GM23248 (cell line): ENCODE measurements at regions not wholly inside any gene's neighbourhood (a gene's known extent, or its start where the extent isn't known, plus 50 kb on each side); places are given as distances from the start of the nearest gene placed in this dataset.
A peak's percentile ranks its signal among the peaks of the same experiment; 100 is the strongest.

ENCODE experiments used
- DNase-seq: peaks from one replicate; pipeline ENCODE4 v3.0.0-alpha.2; 2015
- H2AFZ ChIP-seq: fragments of 200-600 bp; sonication (generic); 2 replicates; pipeline ENCODE4 v1.6.1; 2016; ENCODE audit warnings: antibody characterized with exemption
- H3F3A ChIP-seq: fragments of 200-600 bp; sonication (generic); 2 replicates; pipeline ENCODE4 v1.6.1; 2016; ENCODE audit warnings: mild to moderate bottlenecking, antibody characterized with exemption, mixed run types; ENCODE audit not compliant: insufficient read depth
- H3K27ac ChIP-seq: fragments of 200-600 bp; sonication (generic); 2 replicates; pipeline ENCODE4 v1.5.1; 2016; ENCODE audit warnings: mild to moderate bottlenecking
- H3K27me3 ChIP-seq: fragments of 200-600 bp; sonication (generic); replicated peaks from 2 replicates; pipeline ENCODE4 v1.6.1; 2016; ENCODE audit warnings: mild to moderate bottlenecking; ENCODE audit not compliant: insufficient read depth
- H3K36me3 ChIP-seq: fragments of 200-600 bp; sonication (generic); 2 replicates; pipeline ENCODE4 v1.6.1; 2016; ENCODE audit warnings: low read depth, mild to moderate bottlenecking
- H3K4me1 ChIP-seq: fragments of 200-600 bp; sonication (generic); 2 replicates; pipeline ENCODE4 v1.6.1; 2016; ENCODE audit warnings: mild to moderate bottlenecking; ENCODE audit not compliant: insufficient read depth
- H3K4me2 ChIP-seq: fragments of 200-600 bp; sonication (generic); one replicate; pipeline ENCODE4 v1.6.1; 2016; ENCODE audit warnings: mild to moderate bottlenecking; ENCODE audit not compliant: unreplicated experiment
- H3K4me3 ChIP-seq: fragments of 200-600 bp; sonication (generic); 2 replicates; pipeline ENCODE4 v1.5.1; 2016; ENCODE audit warnings: mild to moderate bottlenecking
- H3K79me2 ChIP-seq: fragments of 200-600 bp; sonication (generic); 2 replicates; pipeline ENCODE4 v1.6.1; 2016; ENCODE audit warnings: mild to moderate bottlenecking; ENCODE audit not compliant: insufficient read depth
- H3K9ac ChIP-seq: fragments of 200-600 bp; sonication (generic); 2 replicates; pipeline ENCODE4 v1.6.1; 2016; ENCODE audit warnings: mild to moderate bottlenecking
- H3K9me2 ChIP-seq: fragments of 200-600 bp; sonication (generic); 2 replicates; pipeline ENCODE4 v1.6.1; 2016; ENCODE audit warnings: mixed run types, mild to moderate bottlenecking, moderate library complexity; ENCODE audit not compliant: insufficient read depth
- H3K9me3 ChIP-seq: fragments of 200-600 bp; sonication (generic); one replicate; pipeline ENCODE4 v1.6.1; 2017; ENCODE audit warnings: low read depth
- H4K20me1 ChIP-seq: fragments of 200-600 bp; sonication (generic); 2 replicates; pipeline ENCODE4 v1.6.0; 2016; ENCODE audit not compliant: insufficient read depth
- EZH2 ChIP-seq: fragments of 200-600 bp; sonication (generic); IDR thresholded peaks from 2 replicates; pipeline ENCODE4 v1.6.1; 2018; ENCODE audit warnings: antibody characterized with exemption, mild to moderate bottlenecking; ENCODE audit not compliant: insufficient read depth, poor library complexity, severe bottlenecking
- EZH2phosphoT487 ChIP-seq: fragments of 200-600 bp; sonication (generic); IDR thresholded peaks from 2 replicates; pipeline ENCODE4 v1.6.1; 2018; ENCODE audit warnings: antibody characterized with exemption, moderate library complexity, mild to moderate bottlenecking, low read depth; ENCODE audit not compliant: insufficient read depth
- WGBS, 2 experiments: methylation state at CpG; one replicate each; pipeline ENCODE4 v1.1.6; 2015 to 2017; ENCODE audit warnings: low lambda C conversion rate in 2 of 2, low coverage in 1 of 2; ENCODE audit errors: missing lambda C conversion rate in 2 of 2; 5-methylcytosine and 5-hydroxymethylcytosine counted together
- in situ Hi-C: fragments of 300-500 bp; cut with MboI; formaldehyde crosslinking; loops from 2 replicates; pipeline ENCODE4 v1.15.0; 2020

DNA sequence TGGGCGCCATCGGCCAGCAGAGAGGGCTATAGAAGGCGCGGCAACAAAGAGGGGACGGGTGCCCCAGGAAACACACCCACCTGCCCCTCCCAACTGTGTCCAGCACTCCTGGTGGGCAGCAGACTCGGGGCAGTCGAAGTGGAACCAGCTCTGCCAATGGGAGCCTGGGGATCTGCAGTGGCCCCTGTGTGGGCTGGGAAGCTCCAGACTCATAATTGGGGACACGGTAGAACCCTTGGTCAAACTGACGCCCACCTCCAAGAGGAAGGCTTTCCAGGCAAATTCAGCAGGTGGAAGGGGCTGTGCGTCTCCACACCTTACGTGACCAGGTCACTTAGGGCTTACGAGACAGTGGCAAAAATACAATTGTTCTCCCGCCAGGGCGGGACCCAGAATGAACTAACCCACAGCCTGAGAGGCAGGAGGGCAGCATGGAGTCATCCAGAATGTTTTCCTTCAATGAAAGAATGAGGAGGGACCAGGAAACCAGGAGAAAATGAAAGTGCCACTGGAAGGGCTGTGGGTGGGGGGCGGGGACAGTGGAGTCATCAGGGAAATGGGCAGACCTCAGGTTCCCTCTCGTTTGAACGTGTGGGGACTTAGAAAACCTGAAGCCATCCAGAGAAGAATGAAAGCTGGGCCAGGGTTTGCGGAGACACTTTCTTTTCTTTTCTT is 53.2 kb upstream of the SHANK2 start:
- H3F3A ChIP-seq: no peaks in the 10 kb centered on the region
- in situ Hi-C loops: no loop called here
- H3K79me2 ChIP-seq: no peaks in the 10 kb centered on the region
- H3K4me2 ChIP-seq: no peak overlapping the region
- no peaks in the 10 kb centered on the region for H3K36me3 ChIP-seq
- no peaks in the 10 kb centered on the region; the same call in 1 of the 2 replicates for H3K27me3 ChIP-seq
- TF ChIP-seq EZH2phosphoT487 (no peak), EZH2 (no peak)
- no peak overlapping the region for H3K4me3 ChIP-seq
- H3K9me3 ChIP-seq: no peaks in the 10 kb centered on the region
- H4K20me1 ChIP-seq: no peaks in the 10 kb centered on the region
- no peak overlapping the region for H3K27ac ChIP-seq
- no peak overlapping the region for H2AFZ ChIP-seq
- H3K9ac ChIP-seq: no peak overlapping the region
- no peaks in the 10 kb centered on the region for H3K9me2 ChIP-seq
- WGBS, 2 experiments: 88 to 89% methylated on average over 17 to 18 of the region's 18 CpGs
- peak; percentile 16 for DNase-seq
- no peaks in the 10 kb centered on the region for H3K4me1 ChIP-seq

- no peaks in the 10 kb centered on the region for H4K20me1 ChIP-seq
- no peak for TF ChIP-seq EZH2phosphoT487
- TF ChIP-seq EZH2: no peak
- H3K9me3 ChIP-seq: no peaks in the 10 kb centered on the region
- H3K27ac ChIP-seq: no peak overlapping the region
- 81 to 84% methylated on average over 7 of the region's 7 CpGs for WGBS, 2 experiments
- H3K36me3 ChIP-seq: no peaks in the 10 kb centered on the region
- H3F3A ChIP-seq: no peaks in the 10 kb centered on the region
- no peak overlapping the region for H3K9ac ChIP-seq
- no peak for DNase-seq
- no peak overlapping the region for H3K4me2 ChIP-seq
- H3K27me3 ChIP-seq: no peaks in the 10 kb centered on the region; the same call in 1 of the 2 replicates
- no peaks in the 10 kb centered on the region for H3K9me2 ChIP-seq
- peaks cover 3% of the 10 kb centered on the region for H3K4me1 ChIP-seq
- H3K79me2 ChIP-seq: no peaks in the 10 kb centered on the region
- H2AFZ ChIP-seq: no peak overlapping the region
- in situ Hi-C loops: no loop called here
- no peak overlapping the region for H3K4me3 ChIP-seq
Measured at GRCh38 chr11:71305041-71305440, 52.7 kb upstream of the SHANK2 start.

GRCh38 chr11:71304491-71304890 is 52.1 kb upstream of the SHANK2 start:
- no peak overlapping the region for H2AFZ ChIP-seq
- H3K9ac ChIP-seq: no peak overlapping the region
- H3K27me3 ChIP-seq: no peaks in the 10 kb centered on the region; the same call in 1 of the 2 replicates
- in situ Hi-C loops: no loop called here
- TF ChIP-seq EZH2 (no peak), EZH2phosphoT487 (no peak)
- no peaks in the 10 kb centered on the region for H3K36me3 ChIP-seq
- peaks cover 9% of the 10 kb centered on the region for H3K4me1 ChIP-seq
- H3K4me2 ChIP-seq: no peak overlapping the region
- DNase-seq: no peak
- no peaks in the 10 kb centered on the region for H3K79me2 ChIP-seq
- no peaks in the 10 kb centered on the region for H4K20me1 ChIP-seq
- no peaks in the 10 kb centered on the region for H3K9me3 ChIP-seq
- H3K9me2 ChIP-seq: no peaks in the 10 kb centered on the region
- 85 to 86% methylated on average over 3 of the region's 3 CpGs for WGBS, 2 experiments
- H3F3A ChIP-seq: 0 out of 2 replicates have a peak, but pooled peaks cover 4% of the 10 kb centered on the region
- no peak overlapping the region for H3K4me3 ChIP-seq
- H3K27ac ChIP-seq: no peak overlapping the region

DNA sequence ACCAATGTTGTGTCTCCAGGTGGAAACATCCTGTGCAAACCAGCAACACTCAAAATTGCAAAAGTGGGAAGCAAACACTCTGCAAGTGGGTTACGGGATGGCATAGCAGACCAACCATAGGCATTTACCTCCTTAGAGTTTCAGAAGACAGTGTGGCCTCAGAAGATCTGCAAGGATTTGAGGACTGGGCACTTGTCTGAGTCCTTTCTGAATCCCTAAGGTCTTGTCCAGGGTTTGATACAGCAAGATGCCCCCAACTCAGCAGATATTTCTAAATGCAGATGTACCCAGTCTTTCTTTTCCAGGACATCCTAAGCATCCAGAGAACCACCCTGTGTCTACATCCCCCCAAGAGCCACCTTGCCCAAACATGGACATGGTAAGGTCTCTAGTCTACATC is 51.7 kb upstream of the SHANK2 start:
- DNase-seq: no peak
- in situ Hi-C loops: no loop called here
- Histone ChIP-seq H2AFZ (no peak overlapping the region), H3K9me3 (no peaks in the 10 kb centered on the region), H3K27ac (no peak overlapping the region), H3K27me3 (no peaks in the 10 kb centered on the region; the same call in 1 of the 2 replicates), H3K79me2 (no peaks in the 10 kb centered on the region), H4K20me1 (no peaks in the 10 kb centered on the region), H3F3A (peaks cover 6% of the 10 kb centered on the region; the same call in 1 of the 2 replicates), H3K4me1 (peaks cover 11% of the 10 kb centered on the region), H3K9ac (no peak overlapping the region), H3K9me2 (no peaks in the 10 kb centered on the region), H3K4me2 (no peak overlapping the region), H3K4me3 (no peak overlapping the region), H3K36me3 (no peaks in the 10 kb centered on the region)
- 85 to 94% methylated on average over 1 of the region's 1 CpG for WGBS, 2 experiments
- TF ChIP-seq EZH2: no peak
- TF ChIP-seq EZH2phosphoT487: no peak

GRCh38 chr11:71302911-71303310 is 50.5 kb upstream of the SHANK2 start:
- Histone ChIP-seq H3K79me2 (no peaks in the 10 kb centered on the region), H3K9me2 (no peaks in the 10 kb centered on the region), H3F3A (peaks cover 15% of the 10 kb centered on the region; the same call in 1 of the 2 replicates), H3K9ac (no peak overlapping the region), H3K27me3 (no peaks in the 10 kb centered on the region; the same call in 1 of the 2 replicates), H3K36me3 (no peaks in the 10 kb centered on the region), H3K4me1 (peaks cover 22% of the 10 kb centered on the region), H3K4me3 (no peak overlapping the region), H3K9me3 (no peaks in the 10 kb centered on the region), H4K20me1 (no peaks in the 10 kb centered on the region), H3K4me2 (no peak overlapping the region), H3K27ac (no peak overlapping the region), H2AFZ (no peak overlapping the region)
- in situ Hi-C loops: no loop called here
- TF ChIP-seq EZH2 (no peak), EZH2phosphoT487 (no peak)
- DNase-seq: peak; percentile 20
- 94 to 96% methylated on average over 2 of the region's 2 CpGs for WGBS, 2 experiments
